SK-N-SH (cell line): ENCODE measurements at regions not wholly inside any gene's neighbourhood (a gene's known extent, or its start where the extent isn't known, plus 50 kb on each side); places are given as distances from the start of the nearest gene placed in this dataset.

Experiments used
- CHD2 ChIP-seq: fragments of 150-350 bp; IDR thresholded peaks from 2 replicates; pipeline ENCODE4 v1.6.1; 2018; ENCODE audit warnings: low read length; ENCODE audit not compliant: partially characterized antibody
- EP300 ChIP-seq, 2 experiments: IDR thresholded peaks; 2 replicates each; pipeline versions ENCODE4 v1.4.0 to v1.6.1; 2012; ENCODE audit warnings: borderline replicate concordance in 1 of 2, low read depth in 1 of 2, low read length in 1 of 2
- EZH2phosphoT487 ChIP-seq: fragments of 200-600 bp; sonication (generic); IDR thresholded peaks from 2 replicates; pipeline ENCODE4 v1.6.1; 2017; ENCODE audit warnings: low read depth, mixed run types, mild to moderate bottlenecking, antibody characterized with exemption, moderate library complexity, borderline replicate concordance
- SMC3 ChIP-seq: IDR thresholded peaks from 2 replicates; pipeline ENCODE4 v1.6.1; 2012; ENCODE audit warnings: low read depth, low read length, improper control_type of control experiment
- YY1 ChIP-seq: IDR thresholded peaks from 2 replicates; pipeline ENCODE4 v1.4.0; 2012; ENCODE audit warnings: low read depth, mild to moderate bottlenecking
- TF ChIP-seq, protein P1 (sequence below): fragments of 200-600 bp; sonication (generic); IDR thresholded peaks from 2 replicates; pipeline ENCODE4 v1.6.1; 2017; ENCODE audit warnings: antibody characterized with exemption, mild to moderate bottlenecking, moderate library complexity

DNA sequence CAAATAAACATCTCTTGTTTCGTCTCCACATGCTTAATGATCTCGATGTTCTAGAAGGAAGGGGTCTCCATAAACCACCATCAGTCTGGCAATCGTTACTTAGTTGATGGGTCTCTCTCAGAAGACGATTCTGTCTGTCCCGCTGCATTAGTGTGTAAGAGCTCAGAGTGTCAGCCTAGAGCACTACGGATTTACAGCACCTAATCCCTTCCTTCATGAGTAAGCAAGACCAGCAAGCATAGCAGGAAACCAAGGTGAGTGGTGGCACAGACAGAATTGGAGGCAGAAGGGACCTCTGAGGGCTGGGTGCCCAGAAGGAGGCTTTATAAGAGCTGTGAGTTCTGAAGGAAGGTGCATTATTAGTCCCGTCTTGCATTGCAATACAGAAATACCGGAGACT lies 440.1 kb downstream of the RBFOX1 start:
- TF ChIP-seq EP300 (IDR thresholded peaks at IDR 0.05; ENCODE audit: borderline replicate concordance in 1 of 2, low read depth in 1 of 2, low read length in 1 of 2) (no peak), EZH2phosphoT487 (no peak), YY1 (no peak), CHD2 (no peak), SMC3 (no peak)
- TF ChIP-seq, protein P1, sequence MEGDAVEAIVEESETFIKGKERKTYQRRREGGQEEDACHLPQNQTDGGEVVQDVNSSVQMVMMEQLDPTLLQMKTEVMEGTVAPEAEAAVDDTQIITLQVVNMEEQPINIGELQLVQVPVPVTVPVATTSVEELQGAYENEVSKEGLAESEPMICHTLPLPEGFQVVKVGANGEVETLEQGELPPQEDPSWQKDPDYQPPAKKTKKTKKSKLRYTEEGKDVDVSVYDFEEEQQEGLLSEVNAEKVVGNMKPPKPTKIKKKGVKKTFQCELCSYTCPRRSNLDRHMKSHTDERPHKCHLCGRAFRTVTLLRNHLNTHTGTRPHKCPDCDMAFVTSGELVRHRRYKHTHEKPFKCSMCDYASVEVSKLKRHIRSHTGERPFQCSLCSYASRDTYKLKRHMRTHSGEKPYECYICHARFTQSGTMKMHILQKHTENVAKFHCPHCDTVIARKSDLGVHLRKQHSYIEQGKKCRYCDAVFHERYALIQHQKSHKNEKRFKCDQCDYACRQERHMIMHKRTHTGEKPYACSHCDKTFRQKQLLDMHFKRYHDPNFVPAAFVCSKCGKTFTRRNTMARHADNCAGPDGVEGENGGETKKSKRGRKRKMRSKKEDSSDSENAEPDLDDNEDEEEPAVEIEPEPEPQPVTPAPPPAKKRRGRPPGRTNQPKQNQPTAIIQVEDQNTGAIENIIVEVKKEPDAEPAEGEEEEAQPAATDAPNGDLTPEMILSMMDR: no peak
